ENCODE measurements at regions not wholly inside any gene's neighbourhood (a gene's known extent, or its start where the extent isn't known, plus 50 kb on each side); places are given as distances from the start of the nearest gene placed in this dataset.

DNA sequence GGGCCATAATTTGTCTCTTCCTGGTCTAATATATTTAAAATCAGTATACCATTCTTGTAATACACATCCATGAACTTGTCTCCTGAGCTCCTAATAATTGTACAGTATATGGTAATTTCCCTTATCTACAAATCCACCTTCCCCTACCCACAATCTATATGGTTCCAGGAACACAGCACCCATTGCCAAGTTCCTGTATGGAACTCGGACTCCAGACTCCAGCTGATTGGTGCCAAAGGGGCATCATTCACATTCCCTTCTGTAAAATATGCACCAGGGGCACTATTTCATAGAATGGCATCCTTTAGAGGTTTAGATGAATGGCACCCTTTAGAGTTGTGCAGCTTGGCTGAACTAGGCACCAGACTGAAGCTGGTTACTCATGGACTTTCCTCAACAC lies 58.8 kb upstream of the ZSWIM5 start:
- TF ChIP-seq CTCF (conservative IDR thresholded peaks at IDR 0.05; ENCODE audit: low read length), result no peak
- TF ChIP-seq EZH2phosphoT487 (IDR thresholded peaks at IDR 0.05; ENCODE audit: borderline replicate concordance), result no peak
